KBM-7 (cell line): ENCODE measurements at regions not wholly inside any gene's neighbourhood (a gene's known extent, or its start where the extent isn't known, plus 50 kb on each side); places are given as distances from the start of the nearest gene placed in this dataset.
"Not testable (repeated sequence)": the region's sequence is repeated elsewhere in the genome, so short reads cannot be mapped to it uniquely, and the experiment has no call there.

ENCODE experiments used
- DNase-seq: peaks from one replicate; pipeline ENCODE4 v3.0.0-alpha.2; 2015
- in situ Hi-C: fragments of 300-500 bp; cut with MboI; formaldehyde crosslinking; loops from 2 replicates; pipeline ENCODE4 v1.14.3; 2020; ENCODE audit warnings: low sequenced_read_pairs, low pct_unique_long_range_greater_than_20kb, mixed read lengths

GRCh38 chr13:59422646-59423045 is 741.1 kb downstream of the DIAPH3 start:
- no peak for DNase-seq
- in situ Hi-C loops = no loop called here

- in situ Hi-C loops = no loop called here
- DNase-seq = no peak
These were observed 739.9 kb downstream of the DIAPH3 start for GRCh38 chr13:59423708-59424340.

DNA sequence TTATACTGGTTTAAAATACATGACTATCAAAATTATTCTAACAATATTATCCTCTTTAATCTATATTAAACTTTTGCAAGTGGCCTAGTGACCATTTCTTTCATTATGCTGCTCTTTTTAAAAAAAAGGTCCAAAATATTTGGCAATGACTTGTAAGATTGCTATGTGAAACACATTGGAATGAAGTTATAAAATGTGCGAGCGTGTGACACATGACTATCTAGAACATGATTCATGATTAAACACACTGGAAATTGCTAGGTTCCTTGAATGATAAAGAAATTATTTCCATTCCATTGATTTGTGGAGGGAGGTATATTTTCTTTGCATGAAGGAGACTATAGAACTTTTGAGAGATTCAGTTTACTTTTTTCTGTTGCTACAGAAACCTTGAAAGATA is 739.1 kb downstream of the DIAPH3 start:
- in situ Hi-C loops = no loop called here
- no peak for DNase-seq

DNA sequence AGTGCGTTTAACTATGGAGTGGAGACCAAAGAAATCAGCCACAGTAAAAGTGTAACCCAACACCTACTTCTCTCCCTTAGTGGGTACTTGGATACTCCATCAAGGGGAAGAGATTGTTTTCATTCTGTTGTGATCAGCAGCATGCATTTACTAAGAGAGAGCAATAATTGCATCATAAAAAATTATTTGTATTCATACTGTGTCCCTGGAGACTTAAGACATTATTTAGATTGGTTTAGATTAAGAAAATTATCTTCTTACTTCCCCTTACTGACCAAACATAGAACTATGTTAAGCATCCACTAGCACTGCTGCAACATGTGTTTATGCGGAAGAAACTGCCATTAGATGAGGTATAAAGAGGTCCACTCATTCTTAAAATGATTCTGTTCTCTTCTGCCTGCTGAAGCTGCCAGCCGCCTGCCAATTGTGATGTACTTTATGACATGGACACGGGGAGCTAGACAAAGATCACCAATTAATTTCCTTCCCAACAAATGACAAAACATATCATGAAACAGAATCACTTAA is 738.5 kb downstream of the DIAPH3 start:
- DNase-seq = no peak
- in situ Hi-C loops = no loop called here

DNA sequence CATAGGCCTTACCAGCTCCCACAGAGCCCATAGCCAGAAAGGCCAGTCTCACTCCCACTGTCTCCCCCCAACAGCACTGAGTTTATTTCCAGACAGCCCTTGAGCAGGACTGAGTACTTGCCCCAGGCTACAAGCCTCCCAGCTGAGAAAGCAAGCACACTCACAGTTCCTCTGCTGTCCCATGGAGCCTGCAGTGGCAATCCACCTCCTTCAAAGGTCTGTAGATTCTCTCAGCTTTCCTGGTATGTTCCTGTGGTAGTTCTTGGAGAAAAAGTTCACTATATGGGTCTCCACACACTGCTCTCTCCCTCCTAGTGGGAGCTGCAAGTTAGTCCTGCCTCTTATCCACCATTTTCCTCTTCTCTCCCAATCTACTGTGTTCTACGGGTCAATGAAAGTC is 728.7 kb downstream of the DIAPH3 start:
- in situ Hi-C loops = no loop called here
- no peak for DNase-seq

- peak; percentile 69 for DNase-seq
- in situ Hi-C loops = no loop called here
These were observed 726.0 kb downstream of the DIAPH3 start for GRCh38 chr13:59437544-59438301.

GRCh38 chr13:59439776-59440428 is 723.8 kb downstream of the DIAPH3 start:
- in situ Hi-C loops = no loop called here
- no peak for DNase-seq

- DNase-seq, in situ Hi-C loops: not testable (repeated sequence)
These were observed 722.7 kb downstream of the DIAPH3 start for GRCh38 chr13:59441068-59441467.

DNA sequence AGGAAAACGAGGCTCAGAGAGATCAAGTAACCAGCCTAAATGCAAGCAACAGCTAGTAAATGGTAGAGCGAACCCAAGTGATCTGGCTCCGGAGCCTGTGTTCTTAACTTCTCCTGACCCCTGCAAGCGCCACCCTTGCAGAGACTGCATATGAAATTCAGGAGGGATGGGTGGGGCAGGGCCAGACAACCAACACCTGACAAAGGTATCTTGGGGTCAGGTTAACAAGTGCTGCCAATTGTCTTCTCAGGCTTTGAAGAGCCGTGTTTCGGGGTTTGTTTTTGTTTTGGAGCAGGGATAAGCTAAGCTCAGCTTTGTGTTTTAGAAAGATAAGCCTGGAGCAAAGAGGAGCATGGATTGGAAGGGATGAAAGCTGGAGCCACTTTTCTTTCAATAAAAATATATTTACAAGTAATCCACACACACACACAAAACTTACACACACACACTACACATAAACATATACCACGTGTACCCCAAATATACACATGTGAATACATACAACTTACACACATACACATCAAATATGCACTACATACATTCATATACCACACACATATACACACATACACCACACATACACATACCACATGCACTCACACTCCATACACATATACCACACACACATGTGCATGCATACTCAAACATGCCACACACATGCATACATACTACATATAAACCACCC is 722.0 kb downstream of the DIAPH3 start:
- in situ Hi-C loops = no loop called here

GRCh38 chr13:59442461-59442860 is 721.3 kb downstream of the DIAPH3 start:
- no peak for DNase-seq
- in situ Hi-C loops = no loop called here

More for the DNA sequence above, 722.0 kb downstream of the DIAPH3 start:
- no peak for DNase-seq

- in situ Hi-C loops = no loop called here
- no peak for DNase-seq
These were observed 720.7 kb downstream of the DIAPH3 start for GRCh38 chr13:59442944-59443486.

DNA sequence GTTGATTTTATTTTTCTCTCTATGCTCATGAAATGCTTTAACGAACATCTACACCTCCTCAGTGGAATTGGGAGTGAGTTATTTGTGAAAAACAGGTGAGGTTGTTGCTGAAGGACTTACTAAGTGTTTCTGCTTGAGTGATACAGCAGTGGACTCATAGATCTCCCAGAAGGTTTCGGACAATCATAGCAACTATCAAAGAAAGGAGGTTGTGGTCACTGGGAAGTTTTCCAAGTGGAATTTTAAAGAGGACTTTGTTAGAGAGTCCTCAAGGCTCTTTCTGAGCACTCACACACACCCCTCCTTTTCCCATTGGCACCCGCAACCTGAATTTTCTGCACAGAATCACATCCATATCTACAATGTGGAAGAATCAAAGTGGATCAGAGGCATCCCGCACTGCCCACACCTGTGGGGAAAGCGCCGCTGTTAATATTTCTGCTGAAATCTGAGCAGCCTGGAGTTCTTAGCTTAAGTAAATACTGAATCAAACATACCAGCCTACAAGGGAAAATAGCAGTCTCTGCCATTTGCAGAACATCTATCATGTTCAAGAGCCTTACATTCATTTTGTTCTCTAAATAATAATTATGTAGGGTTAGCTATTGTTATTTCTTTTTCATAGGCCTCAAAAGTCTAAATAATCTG is 719.4 kb downstream of the DIAPH3 start:
- in situ Hi-C loops = no loop called here
- no peak for DNase-seq

DNA sequence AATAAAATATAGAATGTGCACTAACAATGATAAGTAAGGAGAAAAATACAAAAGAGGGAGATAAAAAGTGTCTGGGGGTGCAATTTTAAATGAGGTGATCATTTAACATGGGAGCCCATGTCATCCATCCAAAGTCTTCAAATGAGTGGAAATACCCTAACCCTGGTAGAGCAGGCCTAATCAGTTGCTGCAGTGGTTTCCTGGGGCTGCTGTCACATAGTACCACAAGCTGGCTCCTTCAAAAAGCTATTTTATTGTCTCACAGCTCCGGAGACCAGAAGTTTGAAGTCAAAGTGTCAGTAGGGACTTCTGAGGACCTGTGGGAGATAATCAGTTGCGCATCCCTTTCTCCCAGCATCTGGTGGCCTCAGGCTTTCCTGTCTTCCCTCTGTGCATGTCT is 717.9 kb downstream of the DIAPH3 start:
- no peak for DNase-seq
- in situ Hi-C loops = no loop called here

DNA sequence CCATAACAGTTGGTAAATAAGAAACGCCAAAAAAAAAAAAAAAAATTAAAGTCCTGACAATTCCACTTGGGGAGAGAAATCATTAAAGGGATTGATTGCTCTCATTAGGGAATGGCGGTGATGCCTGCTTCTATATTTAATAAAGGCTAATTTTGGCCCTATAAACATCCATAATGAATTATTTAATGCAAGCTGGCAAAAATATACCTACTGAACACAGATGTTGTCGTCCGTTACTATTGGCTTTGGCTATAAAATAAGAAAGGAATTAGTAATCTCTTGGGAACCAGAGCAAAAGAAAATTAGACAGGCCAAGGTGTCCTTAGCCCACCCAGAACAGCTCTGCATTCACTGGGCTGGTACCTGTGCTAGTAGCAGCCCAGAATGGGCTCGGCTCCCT is 717.3 kb downstream of the DIAPH3 start:
- in situ Hi-C loops = no loop called here
- DNase-seq = no peak

DNA sequence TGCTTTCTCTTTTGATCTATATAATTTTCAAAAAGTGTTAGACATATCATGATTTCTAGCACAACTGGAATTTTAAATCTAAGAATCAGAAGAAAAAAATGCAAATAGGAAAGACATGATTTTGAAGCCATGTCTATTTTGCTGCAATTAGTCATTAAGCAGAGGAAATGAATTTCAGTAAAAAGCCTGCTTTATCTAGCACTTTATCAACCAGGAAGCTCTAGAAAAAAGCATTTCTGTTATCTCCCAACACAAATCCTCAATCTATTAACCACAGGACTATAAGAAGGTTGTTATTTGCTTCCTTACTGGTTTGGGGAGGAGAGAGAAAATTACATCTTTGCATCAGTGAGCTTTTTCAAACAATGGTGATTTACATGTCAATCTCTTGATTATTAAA is 716.7 kb downstream of the DIAPH3 start:
- peak; percentile 14 for DNase-seq
- in situ Hi-C loops = no loop called here

GRCh38 chr13:59447846-59448620 is 715.7 kb downstream of the DIAPH3 start:
- DNase-seq = no peak
- in situ Hi-C loops = no loop called here

GRCh38 chr13:59449750-59450149 is 714.0 kb downstream of the DIAPH3 start:
- in situ Hi-C loops = no loop called here
- DNase-seq = no peak

DNA sequence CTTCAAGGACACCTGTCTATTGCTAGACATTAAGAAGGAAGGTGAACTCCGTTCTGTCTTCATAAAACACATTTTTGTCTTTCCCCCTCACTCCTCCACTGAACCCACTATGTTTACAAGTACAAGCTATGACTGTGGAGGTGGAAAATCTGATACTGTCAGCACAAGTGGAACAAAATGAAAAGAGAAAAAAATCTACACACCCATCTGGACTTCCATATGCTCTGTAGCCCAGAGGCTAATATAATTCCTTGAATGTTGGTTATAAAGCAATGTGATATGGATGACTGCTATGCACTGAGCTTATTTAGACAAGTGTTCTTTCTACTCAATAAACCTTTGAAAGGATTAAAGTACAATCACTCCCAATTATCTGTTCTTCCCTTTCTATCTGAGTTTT is 713.5 kb downstream of the DIAPH3 start:
- no peak for DNase-seq
- in situ Hi-C loops = no loop called here
